H9 (cell line): ENCODE measurements at regions not wholly inside any gene's neighbourhood (a gene's known extent, or its start where the extent isn't known, plus 50 kb on each side); places are given as distances from the start of the nearest gene placed in this dataset.

ENCODE experiments used
- DNase-seq: peaks from one replicate; pipeline ENCODE4 v3.0.0-alpha.2; 2017
- H2AFZ ChIP-seq: one replicate; pipeline ENCODE4 v1.6.1; 2013; ENCODE audit warnings: mild to moderate bottlenecking, low read length, control low read depth, moderate library complexity
- H2AK5ac ChIP-seq: 2 replicates; pipeline ENCODE4 v1.6.1; 2013; ENCODE audit warnings: low read length, control low read depth, mixed read lengths; ENCODE audit not compliant: insufficient read length
- H2BK120ac ChIP-seq: one replicate; pipeline ENCODE4 v1.6.1; 2013; ENCODE audit warnings: low read depth, mild to moderate bottlenecking, low read length, control low read depth, inconsistent platforms; ENCODE audit not compliant: poor library complexity, severe bottlenecking
- H2BK12ac ChIP-seq: 2 replicates; pipeline ENCODE4 v1.6.1; 2013; ENCODE audit warnings: low read length, control low read depth, mixed read lengths, low read depth; ENCODE audit not compliant: insufficient read length
- H2BK15ac ChIP-seq: 2 replicates; pipeline ENCODE4 v1.6.1; 2013; ENCODE audit warnings: low read depth, low read length, control low read depth
- H2BK20ac ChIP-seq: one replicate; pipeline ENCODE4 v1.6.1; 2013; ENCODE audit warnings: low read depth, mild to moderate bottlenecking, low read length, control low read depth, inconsistent platforms; ENCODE audit not compliant: poor library complexity, severe bottlenecking
- H2BK5ac ChIP-seq: 2 replicates; pipeline ENCODE4 v1.6.1; 2013; ENCODE audit warnings: low read length, control low read depth, mixed read lengths; ENCODE audit not compliant: insufficient read length
- H3K14ac ChIP-seq: 2 replicates; pipeline ENCODE4 v1.6.1; 2013; ENCODE audit warnings: low read length, control low read depth; ENCODE audit not compliant: insufficient read depth
- H3K18ac ChIP-seq: 2 replicates; pipeline ENCODE4 v1.6.1; 2013; ENCODE audit warnings: low read depth, mild to moderate bottlenecking, mixed read lengths, low read length, control low read depth; ENCODE audit not compliant: insufficient read length
- H3K23ac ChIP-seq: 2 replicates; pipeline ENCODE4 v1.6.1; 2013; ENCODE audit warnings: low read length, control low read depth, mixed read lengths, low read depth; ENCODE audit not compliant: insufficient read length
- H3K23me2 ChIP-seq: 2 replicates; pipeline ENCODE4 v1.6.1; 2013; ENCODE audit warnings: low read depth, mild to moderate bottlenecking, mixed read lengths, low read length, control low read depth; ENCODE audit not compliant: insufficient read length, poor library complexity, severe bottlenecking
- H3K27ac ChIP-seq: 2 replicates; pipeline ENCODE4 v1.5.1; 2013; ENCODE audit warnings: low read length, control low read depth, mixed read lengths, low read depth; ENCODE audit not compliant: insufficient read length
- H3K27me3 ChIP-seq: 2 replicates; pipeline ENCODE4 v1.6.1; 2013; ENCODE audit warnings: low read length, control low read depth, inconsistent platforms; ENCODE audit not compliant: insufficient read depth
- H3K4ac ChIP-seq: 2 replicates; pipeline ENCODE4 v1.6.1; 2013; ENCODE audit warnings: low read depth, mild to moderate bottlenecking, control low read depth, inconsistent platforms, low read length, moderate library complexity
- H3K4me1 ChIP-seq: 2 replicates; pipeline ENCODE4 v1.6.1; 2013; ENCODE audit warnings: low read length, control low read depth, inconsistent platforms; ENCODE audit not compliant: insufficient read depth
- H3K4me2 ChIP-seq: 2 replicates; pipeline ENCODE4 v1.6.1; 2013; ENCODE audit warnings: low read length, control low read depth, mixed read lengths; ENCODE audit not compliant: insufficient read length, insufficient read depth
- H3K56ac ChIP-seq: 2 replicates; pipeline ENCODE4 v1.6.1; 2013; ENCODE audit warnings: low read depth, mild to moderate bottlenecking, mixed read lengths, low read length, control low read depth; ENCODE audit not compliant: insufficient read length
- H3K79me1 ChIP-seq: 2 replicates; pipeline ENCODE4 v1.6.1; 2013; ENCODE audit warnings: low read depth, mild to moderate bottlenecking, moderate library complexity, low read length, control low read depth, inconsistent platforms; ENCODE audit not compliant: insufficient read depth, poor library complexity, severe bottlenecking
- H3K79me2 ChIP-seq: 2 replicates; pipeline ENCODE4 v1.6.1; 2013; ENCODE audit warnings: low read length, control low read depth, inconsistent platforms; ENCODE audit not compliant: insufficient read depth
- H3K9ac ChIP-seq: 2 replicates; pipeline ENCODE4 v1.6.1; 2013; ENCODE audit warnings: low read length, control low read depth, mixed read lengths; ENCODE audit not compliant: insufficient read length; ENCODE audit errors: extremely low read depth
- H3K9me3 ChIP-seq: one replicate; pipeline ENCODE4 v1.6.1; 2013; ENCODE audit warnings: low read depth, low read length, inconsistent platforms; ENCODE audit not compliant: control insufficient read depth
- H3T11ph ChIP-seq: one replicate; pipeline ENCODE4 v1.6.1; 2013; ENCODE audit warnings: mild to moderate bottlenecking, low read length, control low read depth, inconsistent platforms
- H4K20me1 ChIP-seq: one replicate; pipeline ENCODE4 v1.6.1; 2013; ENCODE audit not compliant: control insufficient read depth, insufficient read length, insufficient read depth
- H4K5ac ChIP-seq: 2 replicates; pipeline ENCODE4 v1.6.1; 2013; ENCODE audit warnings: low read depth, mild to moderate bottlenecking, mixed read lengths, low read length, control low read depth; ENCODE audit not compliant: insufficient read length
- H4K8ac ChIP-seq: replicated peaks from 2 replicates; pipeline ENCODE4 v1.6.1; 2013; ENCODE audit warnings: low read length, control low read depth, mixed read lengths, low read depth; ENCODE audit not compliant: insufficient read length
- H4K91ac ChIP-seq: 2 replicates; pipeline ENCODE4 v1.6.1; 2013; ENCODE audit warnings: low read depth, mild to moderate bottlenecking, moderate library complexity, mixed read lengths, low read length, control low read depth; ENCODE audit not compliant: insufficient read length
- H3K27ac Mint-ChIP-seq, 3 experiments: 2 replicates in 2 of 3; 3 replicates in 1 of 3; pipeline ENCODE4 v1.8.0; 2020 to 2021; ENCODE audit warnings: mixed read lengths in 3 of 3, mild to moderate bottlenecking in 1 of 3, moderate library complexity in 1 of 3
- H3K27me3 Mint-ChIP-seq: 2 replicates; pipeline ENCODE4 v1.8.0; 2021; ENCODE audit warnings: low read depth, mild to moderate bottlenecking, moderate library complexity, mixed read lengths
- H3K36me3 Mint-ChIP-seq, 3 experiments: 2 replicates in 2 of 3; 3 replicates in 1 of 3; pipeline ENCODE4 v1.8.0; 2020 to 2021; ENCODE audit warnings: low read depth in 3 of 3, mixed read lengths in 3 of 3; ENCODE audit not compliant: insufficient read depth in 1 of 3
- H3K4me1 Mint-ChIP-seq, 2 experiments: 2 replicates each; pipeline ENCODE4 v1.8.0; 2020; ENCODE audit warnings: mixed read lengths in 2 of 2
- H3K4me3 Mint-ChIP-seq, 2 experiments: 2 replicates in 1 of 2; 3 replicates in 1 of 2; pipeline ENCODE4 v1.8.0; 2020 to 2021; ENCODE audit warnings: mild to moderate bottlenecking in 2 of 2, mixed read lengths in 2 of 2, moderate library complexity in 1 of 2
- H3K9me3 Mint-ChIP-seq, 2 experiments: 2 replicates in 1 of 2; 3 replicates in 1 of 2; pipeline ENCODE4 v1.8.0; 2020; ENCODE audit warnings: mild to moderate bottlenecking in 2 of 2, mixed read lengths in 2 of 2, moderate library complexity in 1 of 2
- TF ChIP-seq, protein P1 (sequence below): fragments of 200-600 bp; sonication (generic); conservative IDR thresholded peaks from 3 replicates; pipeline ENCODE4 v1.8.0; 2021; ENCODE audit warnings: antibody characterized with exemption, mild to moderate bottlenecking

DNA sequence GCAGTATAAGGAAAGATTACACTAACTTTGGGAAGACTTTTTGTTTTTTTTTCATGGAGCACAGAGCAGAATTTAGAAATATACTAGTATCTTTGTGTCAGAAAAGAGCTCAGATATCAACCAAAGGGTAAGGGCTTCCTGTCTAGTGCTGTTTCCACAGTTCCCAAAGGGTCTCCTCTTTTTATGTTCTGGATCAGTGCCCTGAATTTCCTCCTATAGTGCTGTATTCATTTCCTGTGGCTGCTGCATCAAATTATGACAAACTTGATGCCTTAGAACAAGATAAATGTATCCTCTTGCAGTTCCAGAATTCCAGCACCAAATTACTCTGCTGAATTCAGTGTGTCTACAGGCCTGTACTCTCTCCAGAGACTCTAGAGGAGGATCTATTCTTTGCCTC, 219.8 kb upstream of the THRB start:
- no peak overlapping the region for H4K5ac ChIP-seq
- H2AFZ ChIP-seq = no peak overlapping the region
- no peaks in the 10 kb centered on the region for H3K4me1 ChIP-seq
- no peak overlapping the region for H3K27ac Mint-ChIP-seq
- no peak overlapping the region for H3K14ac ChIP-seq
- no peak overlapping the region for H2BK5ac ChIP-seq
- TF ChIP-seq, protein P1, sequence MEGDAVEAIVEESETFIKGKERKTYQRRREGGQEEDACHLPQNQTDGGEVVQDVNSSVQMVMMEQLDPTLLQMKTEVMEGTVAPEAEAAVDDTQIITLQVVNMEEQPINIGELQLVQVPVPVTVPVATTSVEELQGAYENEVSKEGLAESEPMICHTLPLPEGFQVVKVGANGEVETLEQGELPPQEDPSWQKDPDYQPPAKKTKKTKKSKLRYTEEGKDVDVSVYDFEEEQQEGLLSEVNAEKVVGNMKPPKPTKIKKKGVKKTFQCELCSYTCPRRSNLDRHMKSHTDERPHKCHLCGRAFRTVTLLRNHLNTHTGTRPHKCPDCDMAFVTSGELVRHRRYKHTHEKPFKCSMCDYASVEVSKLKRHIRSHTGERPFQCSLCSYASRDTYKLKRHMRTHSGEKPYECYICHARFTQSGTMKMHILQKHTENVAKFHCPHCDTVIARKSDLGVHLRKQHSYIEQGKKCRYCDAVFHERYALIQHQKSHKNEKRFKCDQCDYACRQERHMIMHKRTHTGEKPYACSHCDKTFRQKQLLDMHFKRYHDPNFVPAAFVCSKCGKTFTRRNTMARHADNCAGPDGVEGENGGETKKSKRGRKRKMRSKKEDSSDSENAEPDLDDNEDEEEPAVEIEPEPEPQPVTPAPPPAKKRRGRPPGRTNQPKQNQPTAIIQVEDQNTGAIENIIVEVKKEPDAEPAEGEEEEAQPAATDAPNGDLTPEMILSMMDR = no peak
- H2BK20ac ChIP-seq = no peak overlapping the region
- H3K79me2 ChIP-seq = no peaks in the 10 kb centered on the region
- H3K36me3 Mint-ChIP-seq = no peaks in the 10 kb centered on the region
- H2BK12ac ChIP-seq = no peak overlapping the region
- H4K20me1 ChIP-seq = no peaks in the 10 kb centered on the region
- no peak overlapping the region for H3K4ac ChIP-seq
- no peaks in the 10 kb centered on the region for H3K27me3 Mint-ChIP-seq
- no peak for DNase-seq
- no peak overlapping the region for H3K9ac ChIP-seq
- no peak overlapping the region for H3K56ac ChIP-seq
- no peak overlapping the region for H3K18ac ChIP-seq
- H2BK120ac ChIP-seq = no peak overlapping the region
- H3T11ph ChIP-seq = no peak overlapping the region
- H3K4me2 ChIP-seq = no peak overlapping the region
- no peak overlapping the region for H3K27ac ChIP-seq
- no peaks in the 10 kb centered on the region for H3K79me1 ChIP-seq
- no peak overlapping the region for H2AK5ac ChIP-seq
- no peak overlapping the region for H4K91ac ChIP-seq
- peaks cover 5 to 9% of the 10 kb centered on the region in 2 experiments for H3K4me1 Mint-ChIP-seq
- no peak overlapping the region for H3K4me3 Mint-ChIP-seq
- H2BK15ac ChIP-seq = no peak overlapping the region
- H3K9me3 ChIP-seq = no peaks in the 10 kb centered on the region
- H3K27me3 ChIP-seq = no peaks in the 10 kb centered on the region
- no peaks in the 10 kb centered on the region for H3K9me3 Mint-ChIP-seq
- H4K8ac ChIP-seq = no peak overlapping the region
- no peak overlapping the region for H3K23ac ChIP-seq
- no peaks in the 10 kb centered on the region for H3K23me2 ChIP-seq
